GM21619 (cell line): ENCODE measurements at regions not wholly inside any gene's neighbourhood (a gene's known extent, or its start where the extent isn't known, plus 50 kb on each side); places are given as distances from the start of the nearest gene placed in this dataset.

ENCODE experiments used
- ATAC-seq: cut with Tn5 transposase; IDR thresholded peaks from one replicate; pipeline ENCODE4 v1.9.1; 2021; ENCODE audit not compliant: unreplicated experiment

GRCh38 chr13:44237881-44238421 lies 135.7 kb upstream of the SERP2 start:
- no peak for ATAC-seq

GRCh38 chr13:44240611-44241145 lies 132.9 kb upstream of the SERP2 start:
- ATAC-seq, result no peak

- no peak for ATAC-seq
These were observed 132.0 kb upstream of the SERP2 start for GRCh38 chr13:44241638-44242037.

GRCh38 chr13:44242766-44243165 lies 130.9 kb upstream of the SERP2 start:
- ATAC-seq, result peak; percentile 15

GRCh38 chr13:44243198-44243857 lies 130.3 kb upstream of the SERP2 start:
- peak; percentile 65 for ATAC-seq

DNA sequence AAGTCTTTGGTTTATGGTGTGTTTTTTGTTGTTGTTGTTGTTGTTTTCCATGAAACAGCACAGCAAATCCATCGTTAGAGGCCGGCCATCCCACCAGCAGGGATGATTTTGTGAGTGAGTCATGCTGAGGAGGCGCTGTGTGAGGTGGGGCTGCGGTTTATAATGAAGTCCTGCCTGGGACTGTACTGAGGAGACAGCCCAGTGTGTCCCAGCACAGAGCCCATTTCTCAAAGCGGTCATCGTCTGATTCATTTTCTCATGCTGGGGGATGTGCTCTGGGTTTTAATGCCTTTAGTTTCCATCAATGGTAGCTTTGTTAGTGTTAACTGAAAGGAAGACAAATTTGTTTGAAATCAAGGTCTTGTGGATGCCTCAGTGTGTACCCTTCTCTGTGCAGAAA lies 129.3 kb upstream of the SERP2 start:
- ATAC-seq, result no peak

GRCh38 chr13:44249431-44249836 lies 124.2 kb upstream of the SERP2 start:
- ATAC-seq, result no peak

DNA sequence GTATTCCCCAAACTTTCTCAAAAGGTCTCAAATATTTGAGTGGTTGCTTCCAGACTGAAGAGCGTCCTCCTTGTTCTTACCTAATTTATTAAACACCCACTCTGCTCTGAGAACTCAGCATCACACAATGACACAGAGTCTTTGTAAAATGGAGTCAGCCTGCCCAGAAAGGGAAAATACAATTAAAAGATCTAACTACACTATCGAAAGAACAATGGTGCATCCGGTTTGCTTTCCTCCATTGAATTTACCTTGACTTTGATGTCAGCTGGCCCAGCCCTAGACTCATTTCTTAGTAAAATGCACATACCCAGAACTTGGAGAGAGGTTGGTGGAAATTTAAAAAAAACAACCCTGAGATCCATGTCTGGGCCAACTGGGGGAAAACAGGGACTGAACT lies 120.7 kb upstream of the SERP2 start:
- no peak for ATAC-seq

DNA sequence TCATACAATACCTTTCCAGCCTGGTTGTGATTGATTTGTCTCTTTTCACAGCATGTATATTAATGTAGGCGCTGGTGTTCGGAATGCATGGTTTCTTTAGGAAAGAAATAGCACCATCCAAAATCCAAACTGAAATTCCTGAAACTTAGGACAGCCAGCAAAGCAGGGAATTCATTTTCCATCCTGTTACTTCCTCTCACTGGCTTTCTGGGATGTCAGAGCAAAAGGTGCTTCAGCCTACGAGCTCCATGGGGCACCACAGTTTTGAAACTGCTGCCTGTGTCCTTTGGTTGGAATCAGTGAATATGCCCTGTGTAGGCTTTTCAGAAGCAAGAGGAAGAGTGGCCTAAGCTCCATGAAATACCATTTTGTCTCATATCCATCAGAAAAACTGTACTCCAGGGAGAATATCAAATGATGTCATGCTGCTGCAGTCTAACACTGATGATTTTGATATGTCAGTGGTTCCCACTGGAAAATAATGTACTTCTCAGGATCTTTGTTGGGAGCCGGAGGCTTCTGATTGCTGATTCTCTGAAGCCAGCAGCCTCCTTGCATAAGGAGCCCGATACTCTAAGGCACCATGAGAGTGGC lies 117.8 kb upstream of the SERP2 start:
- no peak for ATAC-seq

DNA sequence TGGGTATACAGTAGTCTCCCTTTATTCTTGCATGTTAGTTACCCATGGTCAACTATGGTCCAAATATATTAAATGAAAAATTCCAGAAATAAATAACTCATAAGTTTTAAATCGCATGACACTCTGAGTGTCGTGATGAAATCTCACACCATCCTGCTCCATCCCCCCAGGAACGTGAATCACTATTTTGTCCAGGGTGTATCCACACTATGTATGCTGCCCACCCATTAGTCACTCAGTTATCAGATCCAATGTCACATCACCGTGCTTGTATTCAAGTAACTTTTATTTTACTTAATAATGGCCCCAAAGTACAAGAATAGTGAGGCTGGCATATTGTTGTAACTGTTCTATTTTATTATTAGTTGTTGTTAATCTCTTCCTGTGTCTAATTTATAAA lies 115.8 kb upstream of the SERP2 start:
- no peak for ATAC-seq

DNA sequence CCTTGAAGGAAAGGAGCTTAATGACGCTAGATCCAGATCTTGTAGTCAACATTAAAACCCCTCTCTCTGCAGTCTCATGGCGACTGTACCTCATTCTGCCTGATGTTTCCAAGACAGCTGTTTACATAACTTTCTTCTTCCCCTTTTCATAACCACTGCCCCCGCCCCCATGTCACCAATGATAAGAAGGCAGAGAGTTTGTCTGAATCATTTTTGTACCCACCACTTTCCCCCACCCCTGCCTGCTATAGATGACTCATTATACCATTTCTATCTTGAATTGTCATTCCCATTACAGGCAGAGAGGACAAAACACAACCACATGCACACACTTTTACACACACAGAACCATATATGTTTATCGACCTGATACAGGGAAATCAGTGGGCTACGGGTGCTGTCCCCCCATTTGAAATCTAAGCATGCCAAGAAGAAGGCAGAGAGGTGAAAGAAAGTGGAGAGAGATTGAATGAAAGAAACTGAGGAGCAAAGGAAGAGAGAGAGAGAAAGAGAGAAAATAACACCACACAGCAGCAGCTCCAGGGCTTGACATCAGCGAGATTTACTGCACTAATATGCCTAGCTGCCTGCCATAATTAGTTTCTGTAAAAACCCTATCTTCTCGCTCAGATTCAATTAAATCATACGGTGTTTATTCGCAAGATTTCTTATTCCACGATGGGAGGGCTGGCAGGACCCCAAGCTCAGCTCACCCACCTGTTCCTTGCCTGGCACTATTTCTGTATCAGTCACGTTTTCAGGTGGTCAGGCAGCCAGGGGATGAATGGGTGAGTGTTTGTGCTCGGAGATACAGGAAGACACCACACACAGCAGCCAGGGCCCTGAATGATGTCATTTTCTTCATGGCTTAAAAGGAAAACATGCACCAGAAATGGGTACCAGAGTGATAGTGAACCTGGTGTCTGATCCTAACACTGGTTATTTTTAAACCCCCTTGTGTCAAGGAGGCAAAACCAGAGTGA lies 114.3 kb upstream of the SERP2 start:
- peak; percentile 79 for ATAC-seq

DNA sequence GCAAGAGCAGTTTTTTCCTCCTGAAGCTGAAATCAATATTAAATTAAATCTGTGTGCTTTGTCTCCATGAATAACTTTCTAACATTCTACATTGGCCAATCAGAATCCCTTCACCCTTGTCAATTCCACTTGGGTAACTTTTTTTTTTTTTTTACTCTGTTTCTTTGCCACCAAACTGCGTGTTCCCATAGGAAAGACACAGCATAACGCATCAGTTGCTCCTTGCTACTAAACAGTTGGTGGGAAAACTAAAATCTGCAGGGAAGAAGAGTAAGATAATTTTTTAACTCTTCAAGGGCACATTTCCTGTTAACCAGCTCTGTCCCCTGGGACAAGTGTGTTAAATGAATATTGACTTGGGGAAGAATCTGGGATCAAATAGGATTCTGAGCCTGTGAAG lies 113.3 kb upstream of the SERP2 start:
- no peak for ATAC-seq

DNA sequence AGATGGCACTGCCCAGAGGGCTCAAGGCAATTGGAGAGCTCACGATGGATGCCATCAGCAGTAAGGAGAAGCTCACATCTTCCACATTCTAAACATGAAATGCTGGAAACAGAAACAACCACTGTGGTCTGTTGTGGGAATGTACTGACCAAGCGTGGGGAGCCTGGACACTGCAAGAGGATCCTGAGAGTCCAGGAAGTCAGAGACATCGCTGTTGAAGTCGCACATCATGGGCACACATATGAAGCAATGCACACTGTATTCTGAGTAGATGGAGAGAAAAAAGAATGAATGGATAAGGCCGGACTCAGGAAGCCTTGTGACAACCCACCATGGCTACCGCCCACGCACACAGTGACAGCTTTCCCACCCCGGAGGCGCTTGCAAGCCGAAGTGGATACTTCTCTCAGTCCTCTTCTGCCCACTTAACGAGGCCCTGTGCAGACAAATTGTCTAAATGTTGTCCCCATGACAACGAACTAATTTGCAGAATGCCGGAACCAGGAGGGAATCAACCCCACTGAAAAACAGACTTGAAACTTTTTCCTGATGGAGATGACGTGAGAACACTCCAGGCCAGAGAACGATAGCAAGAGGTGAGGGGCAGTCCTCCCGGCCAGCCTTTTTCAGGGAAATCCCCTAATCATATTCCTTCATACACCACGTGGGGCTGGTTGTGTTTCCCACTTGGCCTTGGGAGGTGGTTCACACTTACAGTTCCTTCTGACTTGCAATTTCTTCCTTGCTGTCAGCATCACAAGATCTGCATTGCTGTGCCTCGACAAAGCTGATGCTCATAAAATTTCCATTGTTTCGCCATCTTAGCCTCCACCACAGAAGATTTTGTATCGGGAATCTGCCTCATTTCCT lies 109.6 kb upstream of the SERP2 start:
- ATAC-seq, result no peak

DNA sequence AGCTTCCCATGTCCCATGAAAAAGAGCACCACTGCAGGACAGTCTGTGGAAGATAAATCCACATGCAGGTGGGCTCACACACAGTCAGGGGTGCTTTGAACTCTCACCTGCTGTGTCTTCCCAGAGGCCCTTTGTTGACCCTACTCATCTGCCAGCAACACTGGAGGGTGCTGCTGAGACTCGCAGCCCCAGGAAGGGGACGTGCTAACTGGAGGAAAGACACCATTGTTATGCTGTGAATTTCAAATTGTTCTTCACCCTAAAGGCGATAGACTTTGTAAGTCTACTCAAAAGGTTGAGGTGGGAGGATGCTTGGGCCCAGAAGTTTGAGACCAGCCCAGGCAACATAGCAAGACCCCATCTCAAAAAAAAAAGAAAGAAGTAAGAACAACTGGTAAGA lies 107.3 kb upstream of the SERP2 start:
- ATAC-seq, result no peak

- ATAC-seq, result no peak
These were observed 106.9 kb upstream of the SERP2 start for GRCh38 chr13:44266772-44267171.

DNA sequence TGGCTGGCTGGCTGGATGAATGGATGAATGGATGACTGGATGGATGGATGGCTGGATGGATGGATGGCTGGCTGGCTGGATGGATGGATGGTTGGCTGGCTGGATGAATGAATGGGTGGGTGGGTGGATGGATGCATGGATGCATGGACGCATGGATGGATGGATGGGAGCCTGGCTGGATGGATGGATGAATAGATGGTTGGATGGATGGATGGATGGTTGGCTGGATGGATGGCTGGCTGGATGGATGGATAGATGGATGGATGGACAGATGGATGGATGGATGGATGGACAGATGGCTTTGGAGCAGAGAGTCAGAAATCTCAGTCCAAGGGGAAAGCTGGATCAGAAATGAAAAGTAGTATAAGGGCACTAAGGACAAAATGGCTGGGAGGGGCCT lies 106.4 kb upstream of the SERP2 start:
- ATAC-seq, result no peak

DNA sequence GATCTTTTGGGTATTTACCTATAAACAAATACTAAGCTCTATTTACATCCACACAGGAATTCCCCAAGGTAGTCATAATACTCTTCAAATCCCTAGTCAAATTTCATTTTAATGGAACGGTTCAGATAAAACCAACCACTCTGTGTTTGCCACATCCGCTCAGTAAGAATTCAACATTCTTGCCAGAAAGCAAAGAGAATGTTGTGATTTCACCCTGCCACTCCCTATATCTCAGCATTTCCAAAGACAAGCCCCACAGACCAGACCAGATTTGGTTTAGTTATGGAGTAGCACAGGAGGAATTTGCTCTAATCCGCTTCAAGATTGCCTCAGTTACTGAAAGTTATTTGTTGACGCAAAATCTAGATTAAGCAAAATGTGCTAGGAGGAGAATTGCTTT lies 105.6 kb upstream of the SERP2 start:
- ATAC-seq, result no peak

- no peak for ATAC-seq
These were observed 104.6 kb upstream of the SERP2 start for GRCh38 chr13:44268980-44269379.

- ATAC-seq, result no peak
These were observed 103.5 kb upstream of the SERP2 start for GRCh38 chr13:44270150-44270549.

DNA sequence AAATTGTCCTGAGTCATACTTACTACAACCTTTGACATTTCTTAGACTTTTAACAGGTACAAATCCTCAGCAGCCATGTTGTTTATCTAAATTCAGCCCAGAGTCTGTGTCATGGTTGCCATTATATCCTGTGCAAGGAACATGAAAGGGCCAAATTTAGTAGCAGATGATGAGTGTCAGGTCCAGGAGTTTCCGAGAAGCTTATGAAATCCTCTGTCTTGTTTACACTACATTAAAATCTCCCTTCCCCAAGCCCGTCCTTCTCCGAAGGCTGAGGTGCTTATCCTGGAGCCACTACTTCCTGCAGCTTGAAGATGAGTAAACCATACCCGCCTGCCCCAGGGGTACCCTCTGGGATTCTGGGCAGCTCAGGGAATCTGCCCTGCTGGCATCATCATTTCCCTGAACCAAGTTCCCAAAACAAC lies 102.6 kb upstream of the SERP2 start:
- ATAC-seq, result no peak
